ENCODE measurements at regions not wholly inside any gene's neighbourhood (a gene's known extent, or its start where the extent isn't known, plus 50 kb on each side); places are given as distances from the start of the nearest gene placed in this dataset.

DNA sequence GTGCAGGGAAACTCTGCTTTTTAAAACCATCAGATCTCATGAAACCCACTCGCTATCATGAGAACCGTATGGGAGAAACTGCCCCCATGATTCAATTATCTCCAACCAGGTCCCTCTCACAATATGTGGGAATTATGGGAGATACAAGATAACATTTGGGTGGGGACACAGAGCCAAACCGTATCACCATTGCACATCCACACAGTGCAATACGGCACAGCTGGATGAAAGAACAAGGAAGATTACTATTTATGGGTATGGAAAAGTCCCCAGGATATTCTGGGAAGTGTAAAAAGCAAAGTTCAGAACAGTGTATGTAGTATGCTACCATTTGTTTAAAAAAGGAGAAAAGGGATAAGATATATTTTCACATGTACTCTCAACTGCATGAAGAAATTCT is 290.1 kb downstream of the PIK3C3 start:
- TF ChIP-seq CTCF (conservative IDR thresholded peaks at IDR 0.05; ENCODE audit: low read depth, low read length): no peak
- TF ChIP-seq EZH2phosphoT487 (IDR thresholded peaks at IDR 0.05; ENCODE audit: borderline replicate concordance, low read length): no peak
